Mesendoderm (in vitro differentiated cells): ENCODE measurements at regions not wholly inside any gene's neighbourhood (a gene's known extent, or its start where the extent isn't known, plus 50 kb on each side); places are given as distances from the start of the nearest gene placed in this dataset.

Source experiments
- DNase-seq: peaks from one replicate; pipeline ENCODE4 v3.0.0; 2013
- H2AK5ac ChIP-seq: 2 replicates; pipeline ENCODE4 v1.6.1; 2013; ENCODE audit warnings: low read length, inconsistent platforms
- H2BK120ac ChIP-seq: 2 replicates; pipeline ENCODE4 v1.6.1; 2013; ENCODE audit warnings: low read depth, mild to moderate bottlenecking, low read length, moderate library complexity, mixed read lengths
- H2BK15ac ChIP-seq: replicated peaks from 2 replicates; pipeline ENCODE4 v1.6.1; 2013; ENCODE audit warnings: low read depth, mild to moderate bottlenecking, moderate library complexity
- H2BK5ac ChIP-seq: 2 replicates; pipeline ENCODE4 v1.6.1; 2013; ENCODE audit warnings: low read length, inconsistent platforms
- H3K18ac ChIP-seq: 2 replicates; pipeline ENCODE4 v1.6.1; 2013; ENCODE audit warnings: mild to moderate bottlenecking, low read length, mixed read lengths
- H3K23ac ChIP-seq: one replicate; pipeline ENCODE4 v1.6.1; 2013; ENCODE audit warnings: low read length
- H3K27ac ChIP-seq: 2 replicates; pipeline ENCODE4 v1.5.1; 2013; ENCODE audit warnings: low read depth, mild to moderate bottlenecking, inconsistent platforms, low read length, moderate library complexity
- H3K27me3 ChIP-seq: 2 replicates; pipeline ENCODE4 v1.6.1; 2013; ENCODE audit warnings: low read length, control low read depth, mild to moderate bottlenecking, inconsistent platforms; ENCODE audit not compliant: insufficient read depth, poor library complexity
- H3K36me3 ChIP-seq: 2 replicates; pipeline ENCODE4 v1.6.1; 2013; ENCODE audit warnings: low read length, inconsistent platforms; ENCODE audit not compliant: control insufficient read depth, insufficient read depth
- H3K4ac ChIP-seq: one replicate; pipeline ENCODE4 v1.6.1; 2013; ENCODE audit warnings: low read depth, mild to moderate bottlenecking, low read length, moderate library complexity
- H3K4me1 ChIP-seq: 2 replicates; pipeline ENCODE4 v1.6.1; 2013; ENCODE audit warnings: low read depth, low read length, inconsistent platforms; ENCODE audit not compliant: control insufficient read depth
- H3K4me2 ChIP-seq: 2 replicates; pipeline ENCODE4 v1.6.1; 2013; ENCODE audit warnings: low read length
- H3K4me3 ChIP-seq: 2 replicates; pipeline ENCODE4 v1.5.1; 2013; ENCODE audit warnings: mild to moderate bottlenecking, low read length
- H3K56ac ChIP-seq: one replicate; pipeline ENCODE4 v1.6.1; 2013; ENCODE audit warnings: low read length
- H3K79me1 ChIP-seq: 2 replicates; pipeline ENCODE4 v1.6.1; 2013; ENCODE audit warnings: low read length, inconsistent platforms
- H3K79me2 ChIP-seq: 2 replicates; pipeline ENCODE4 v1.6.1; 2013; ENCODE audit warnings: mild to moderate bottlenecking, low read length; ENCODE audit not compliant: control insufficient read depth, insufficient read depth
- H3K9ac ChIP-seq: 2 replicates; pipeline ENCODE4 v1.6.1; 2013; ENCODE audit warnings: low read length, inconsistent platforms
- H4K5ac ChIP-seq: one replicate; pipeline ENCODE4 v1.6.1; 2013; ENCODE audit warnings: low read length
- H4K8ac ChIP-seq: one replicate; pipeline ENCODE4 v1.6.1; 2013; ENCODE audit warnings: low read depth, mild to moderate bottlenecking, control low read depth, low read length, moderate library complexity
- WGBS: extraction: QIAGEN DNeasy Blood & Tissue Kit; methylation state at CpG from one replicate; pipeline ENCODE4 v1.1.7; 2013; ENCODE audit warnings: low lambda C conversion rate, missing lambda C conversion rate; ENCODE audit not compliant: insufficient coverage; ENCODE audit errors: extremely low coverage; 5-methylcytosine and 5-hydroxymethylcytosine counted together

DNA sequence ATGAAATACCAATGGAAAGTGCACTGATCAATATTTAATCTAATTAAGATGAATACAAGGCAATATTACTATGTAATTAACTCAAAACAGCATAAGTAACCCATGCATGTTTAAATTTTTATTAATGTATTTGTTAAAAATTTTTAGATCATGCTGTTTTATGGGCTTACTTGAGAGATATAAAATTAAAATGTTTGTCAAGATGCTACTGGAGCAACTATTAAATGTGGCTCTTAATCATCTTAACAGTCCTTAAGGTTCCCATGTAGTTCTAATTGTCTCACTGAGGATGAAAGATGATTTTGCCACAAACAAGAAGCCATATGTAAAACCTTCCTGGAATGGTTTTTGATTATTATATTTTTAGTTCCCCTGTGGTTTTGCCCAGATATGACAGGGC, 897.1 kb downstream of the KCNMA1 start:
- DNase-seq: no peak
- Histone ChIP-seq H3K4ac (no peak overlapping the region), H3K18ac (no peak overlapping the region), H3K79me2 (no peaks in the 10 kb centered on the region), H3K27ac (no peak overlapping the region), H3K4me1 (no peaks in the 10 kb centered on the region), H2BK15ac (no peak overlapping the region), H2AK5ac (no peak overlapping the region), H3K4me3 (no peak overlapping the region), H3K23ac (no peak overlapping the region), H3K4me2 (no peak overlapping the region), H2BK5ac (no peak overlapping the region), H3K79me1 (no peaks in the 10 kb centered on the region), H3K9ac (no peak overlapping the region), H2BK120ac (no peak overlapping the region), H3K56ac (no peak overlapping the region), H4K5ac (no peak overlapping the region), H3K27me3 (no peaks in the 10 kb centered on the region), H3K36me3 (no peaks in the 10 kb centered on the region), H4K8ac (no peak overlapping the region)

DNA sequence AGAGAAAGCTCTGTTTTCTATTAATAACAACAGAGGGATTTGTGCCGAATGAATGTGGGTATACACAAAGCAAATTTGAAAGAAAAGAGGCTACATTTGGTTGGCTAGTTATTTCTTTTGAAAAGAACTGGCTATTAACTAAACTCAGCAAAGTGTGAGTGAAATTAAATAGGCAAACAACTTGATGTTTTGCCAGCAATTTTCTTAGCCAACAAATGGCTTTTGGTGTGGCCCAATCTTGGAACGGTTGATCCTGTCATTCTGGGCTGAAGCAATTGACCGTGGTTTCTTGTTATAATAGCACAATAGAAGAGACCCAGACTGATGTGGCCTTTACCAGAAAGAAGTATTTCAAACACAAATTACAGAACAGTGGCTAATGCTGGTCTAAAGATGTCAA, 898.6 kb downstream of the KCNMA1 start:
- Histone ChIP-seq H2BK15ac (no peak overlapping the region), H4K5ac (no peak overlapping the region), H2BK120ac (no peak overlapping the region), H3K79me2 (no peaks in the 10 kb centered on the region), H2AK5ac (no peak overlapping the region), H3K36me3 (no peaks in the 10 kb centered on the region), H3K9ac (no peak overlapping the region), H3K27me3 (no peaks in the 10 kb centered on the region), H3K4me1 (no peaks in the 10 kb centered on the region), H3K56ac (no peak overlapping the region), H3K4me2 (no peak overlapping the region), H3K4me3 (no peak overlapping the region), H3K18ac (no peak overlapping the region), H2BK5ac (no peak overlapping the region), H3K27ac (no peak overlapping the region), H3K23ac (no peak overlapping the region), H3K4ac (no peak overlapping the region), H4K8ac (no peak overlapping the region), H3K79me1 (no peaks in the 10 kb centered on the region)
- DNase-seq: no peak
- WGBS: no CpG with 5 or more reads among the region's 3 CpGs

- H3K27ac ChIP-seq: no peak overlapping the region
These were observed 900.6 kb downstream of the KCNMA1 start for GRCh38 chr10:76736815-76737618.

GRCh38 chr10:76736392-76736791, 901.2 kb downstream of the KCNMA1 start:
- Histone ChIP-seq H3K4me1 (no peaks in the 10 kb centered on the region), H3K4me2 (no peak overlapping the region), H3K27ac (no peak overlapping the region), H3K79me1 (no peaks in the 10 kb centered on the region), H3K4me3 (no peak overlapping the region), H3K4ac (no peak overlapping the region), H3K56ac (no peak overlapping the region), H4K8ac (no peak overlapping the region), H3K36me3 (no peaks in the 10 kb centered on the region), H3K18ac (no peak overlapping the region), H3K79me2 (no peaks in the 10 kb centered on the region), H3K23ac (no peak overlapping the region), H2BK15ac (no peak overlapping the region), H3K27me3 (no peaks in the 10 kb centered on the region), H2BK120ac (no peak overlapping the region), H2AK5ac (no peak overlapping the region), H3K9ac (no peak overlapping the region), H4K5ac (no peak overlapping the region), H2BK5ac (no peak overlapping the region)
- no peak for DNase-seq
- no CpG with 5 or more reads among the region's 4 CpGs for WGBS

More at GRCh38 chr10:76736815-76737618, 900.6 kb downstream of the KCNMA1 start:
- no peak overlapping the region for H2BK15ac ChIP-seq
- no peaks in the 10 kb centered on the region for H3K36me3 ChIP-seq
- no peaks in the 10 kb centered on the region for H3K79me2 ChIP-seq
- no peaks in the 10 kb centered on the region for H3K27me3 ChIP-seq
- no peak overlapping the region for H2AK5ac ChIP-seq
- H3K9ac ChIP-seq: no peak overlapping the region
- H3K4ac ChIP-seq: no peak overlapping the region
- H2BK5ac ChIP-seq: no peak overlapping the region
- H3K23ac ChIP-seq: no peak overlapping the region
- H3K56ac ChIP-seq: no peak overlapping the region
- no peak overlapping the region for H4K5ac ChIP-seq
- no CpG with 5 or more reads among the region's 6 CpGs for WGBS
- H3K4me3 ChIP-seq: no peak overlapping the region
- H3K4me2 ChIP-seq: no peak overlapping the region
- no peak for DNase-seq
- no peaks in the 10 kb centered on the region for H3K79me1 ChIP-seq
- H3K18ac ChIP-seq: no peak overlapping the region
- H4K8ac ChIP-seq: no peak overlapping the region
- H2BK120ac ChIP-seq: no peak overlapping the region
- H3K4me1 ChIP-seq: no peaks in the 10 kb centered on the region

DNA sequence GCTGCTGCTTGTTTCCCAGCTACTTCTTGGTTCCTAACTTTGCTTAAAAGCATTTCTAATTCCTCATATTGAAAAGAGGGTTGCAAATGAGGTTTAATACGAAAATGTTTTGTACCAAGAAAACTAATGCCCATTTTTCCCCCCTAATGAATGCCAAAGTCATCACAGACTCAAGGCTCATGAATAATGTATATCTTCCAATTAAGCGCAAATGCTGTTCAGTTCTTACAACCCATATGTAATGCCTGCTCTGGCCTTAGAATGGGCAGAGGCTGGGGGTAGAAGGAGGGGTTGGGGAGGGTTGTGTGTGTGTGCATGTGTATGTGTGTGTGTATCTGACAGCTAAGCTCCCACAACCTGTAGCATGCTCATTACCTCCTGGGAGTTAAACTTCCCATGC, 901.7 kb downstream of the KCNMA1 start:
- Histone ChIP-seq H2AK5ac (no peak overlapping the region), H3K9ac (no peak overlapping the region), H3K18ac (no peak overlapping the region), H3K79me1 (no peaks in the 10 kb centered on the region), H3K4ac (no peak overlapping the region), H2BK5ac (no peak overlapping the region), H3K4me3 (no peak overlapping the region), H3K36me3 (no peaks in the 10 kb centered on the region), H3K4me2 (no peak overlapping the region), H3K27ac (no peak overlapping the region), H4K8ac (no peak overlapping the region), H2BK120ac (no peak overlapping the region), H3K56ac (no peak overlapping the region), H3K4me1 (no peaks in the 10 kb centered on the region), H4K5ac (no peak overlapping the region), H3K23ac (no peak overlapping the region), H3K79me2 (no peaks in the 10 kb centered on the region), H3K27me3 (no peaks in the 10 kb centered on the region), H2BK15ac (no peak overlapping the region)
- DNase-seq: no peak
- WGBS: no CpG with 5 or more reads among the region's 2 CpGs

GRCh38 chr10:76733441-76733936, 904.1 kb downstream of the KCNMA1 start:
- Histone ChIP-seq H3K4me1 (no peaks in the 10 kb centered on the region), H3K36me3 (no peaks in the 10 kb centered on the region), H3K4me3 (no peak overlapping the region), H2AK5ac (no peak overlapping the region), H3K27ac (no peak overlapping the region), H3K4ac (no peak overlapping the region), H3K23ac (no peak overlapping the region), H3K4me2 (no peak overlapping the region), H3K27me3 (no peaks in the 10 kb centered on the region), H2BK15ac (no peak overlapping the region), H3K56ac (no peak overlapping the region), H4K8ac (no peak overlapping the region), H3K18ac (no peak overlapping the region), H3K9ac (no peak overlapping the region), H2BK5ac (no peak overlapping the region), H4K5ac (no peak overlapping the region), H3K79me2 (no peaks in the 10 kb centered on the region), H3K79me1 (no peaks in the 10 kb centered on the region), H2BK120ac (no peak overlapping the region)
- no peak for DNase-seq
- no CpG with 5 or more reads among the region's 5 CpGs for WGBS
